Breast epithelium (tissue), 3 donors: ENCODE measurements at regions not wholly inside any gene's neighbourhood (a gene's known extent, or its start where the extent isn't known, plus 50 kb on each side); places are given as distances from the start of the nearest gene placed in this dataset.

Source experiments
- POLR2A ChIP-seq: fragments of 450-650 bp; IDR thresholded peaks from one replicate; pipeline ENCODE4 v1.6.1; 2016; ENCODE audit warnings: antibody characterized with exemption, mild to moderate bottlenecking, moderate library complexity
- POLR2AphosphoS5 ChIP-seq, 3 donors: sonication (generic); formaldehyde crosslinking; IDR thresholded peaks; one replicate each; pipeline ENCODE4 v1.6.1; 2017; ENCODE audit warnings: antibody characterized with exemption in 3 of 3
- TF ChIP-seq, protein P1 (sequence below), 3 donors: fragments of 450-650 bp; IDR thresholded peaks; one replicate each; pipeline ENCODE4 v1.5.1; 2016 to 2017; ENCODE audit warnings: antibody characterized with exemption in 3 of 3, mild to moderate bottlenecking in 3 of 3, moderate library complexity in 3 of 3

GRCh38 chr11:122556605-122557004, 98.9 kb upstream of the UBASH3B start:
- TF ChIP-seq, protein P1, sequence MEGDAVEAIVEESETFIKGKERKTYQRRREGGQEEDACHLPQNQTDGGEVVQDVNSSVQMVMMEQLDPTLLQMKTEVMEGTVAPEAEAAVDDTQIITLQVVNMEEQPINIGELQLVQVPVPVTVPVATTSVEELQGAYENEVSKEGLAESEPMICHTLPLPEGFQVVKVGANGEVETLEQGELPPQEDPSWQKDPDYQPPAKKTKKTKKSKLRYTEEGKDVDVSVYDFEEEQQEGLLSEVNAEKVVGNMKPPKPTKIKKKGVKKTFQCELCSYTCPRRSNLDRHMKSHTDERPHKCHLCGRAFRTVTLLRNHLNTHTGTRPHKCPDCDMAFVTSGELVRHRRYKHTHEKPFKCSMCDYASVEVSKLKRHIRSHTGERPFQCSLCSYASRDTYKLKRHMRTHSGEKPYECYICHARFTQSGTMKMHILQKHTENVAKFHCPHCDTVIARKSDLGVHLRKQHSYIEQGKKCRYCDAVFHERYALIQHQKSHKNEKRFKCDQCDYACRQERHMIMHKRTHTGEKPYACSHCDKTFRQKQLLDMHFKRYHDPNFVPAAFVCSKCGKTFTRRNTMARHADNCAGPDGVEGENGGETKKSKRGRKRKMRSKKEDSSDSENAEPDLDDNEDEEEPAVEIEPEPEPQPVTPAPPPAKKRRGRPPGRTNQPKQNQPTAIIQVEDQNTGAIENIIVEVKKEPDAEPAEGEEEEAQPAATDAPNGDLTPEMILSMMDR (IDR thresholded peaks at IDR 0.05) = no peak
- TF ChIP-seq POLR2A = no peak
- no peak for TF ChIP-seq POLR2AphosphoS5 (IDR thresholded peaks at IDR 0.05)
